GM21423 (cell line): ENCODE measurements at regions not wholly inside any gene's neighbourhood (a gene's known extent, or its start where the extent isn't known, plus 50 kb on each side); places are given as distances from the start of the nearest gene placed in this dataset.

Source experiments
- ATAC-seq: cut with Tn5 transposase; IDR thresholded peaks from one replicate; pipeline ENCODE4 v1.9.1; 2021; ENCODE audit warnings: mild to moderate bottlenecking, moderate library complexity; ENCODE audit not compliant: unreplicated experiment

- ATAC-seq: no peak
These were observed 760.4 kb upstream of the TBX3 start for GRCh38 chr12:115444346-115444745.

DNA sequence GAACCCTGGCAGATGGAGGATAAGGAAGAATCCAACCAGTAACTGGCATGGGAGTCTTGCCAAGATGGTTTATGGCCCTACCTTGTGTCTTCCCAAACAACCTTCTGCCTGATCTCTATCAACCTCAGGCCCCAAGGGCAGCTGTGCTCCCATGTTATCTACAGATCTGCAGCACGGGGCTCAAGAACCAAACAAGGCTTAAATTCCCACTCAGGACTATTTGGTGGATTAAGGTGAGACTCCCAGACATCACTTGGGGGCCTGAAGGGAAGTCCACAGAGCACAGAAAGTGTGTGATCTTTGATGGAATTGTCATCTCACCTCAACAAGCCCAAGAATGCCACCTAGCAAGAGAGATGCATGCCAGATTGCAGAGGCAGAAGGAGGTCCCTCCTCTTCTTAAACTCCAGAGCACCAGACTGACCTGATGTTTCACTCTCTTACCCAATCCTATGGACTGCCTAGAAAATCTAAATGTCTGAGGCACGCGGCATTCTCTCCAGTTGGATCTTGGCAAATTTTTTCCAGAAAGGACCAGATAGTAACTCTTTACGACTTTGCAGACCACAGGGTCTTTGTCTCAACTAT, 759.5 kb upstream of the TBX3 start:
- no peak for ATAC-seq

DNA sequence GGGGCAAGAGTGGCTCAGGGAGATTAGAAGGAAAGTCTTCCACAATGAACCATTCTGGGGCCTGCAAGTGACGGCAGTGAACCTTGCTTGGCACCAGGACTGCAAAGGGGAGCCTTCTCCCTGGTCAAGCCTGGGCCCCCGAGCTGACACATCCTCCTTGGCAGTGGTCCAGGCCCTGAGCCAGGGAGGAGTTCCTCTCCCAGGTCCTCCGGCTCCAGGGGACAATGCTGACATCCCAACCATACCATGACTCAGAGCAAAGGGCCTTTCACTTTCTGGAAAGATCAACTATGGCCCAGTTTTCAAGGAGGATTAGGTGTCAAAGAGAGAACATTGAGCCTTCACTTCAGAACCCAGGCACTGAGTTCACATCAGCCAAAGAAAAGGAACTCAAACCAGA, 756.5 kb upstream of the TBX3 start:
- no peak for ATAC-seq

GRCh38 chr12:115439008-115439601, 755.1 kb upstream of the TBX3 start:
- ATAC-seq: no peak

GRCh38 chr12:115438314-115438713, 754.3 kb upstream of the TBX3 start:
- ATAC-seq: no peak

- ATAC-seq: no peak
These were observed 753.1 kb upstream of the TBX3 start for GRCh38 chr12:115437061-115437567.

GRCh38 chr12:115433014-115433634, 749.1 kb upstream of the TBX3 start:
- ATAC-seq: no peak

- no peak for ATAC-seq
These were observed 746.7 kb upstream of the TBX3 start for GRCh38 chr12:115430636-115431035.

- ATAC-seq: no peak
These were observed 742.8 kb upstream of the TBX3 start for GRCh38 chr12:115426732-115427131.

GRCh38 chr12:115424003-115424402, 740.0 kb upstream of the TBX3 start:
- ATAC-seq: no peak

GRCh38 chr12:115423546-115423987, 739.6 kb upstream of the TBX3 start:
- no peak for ATAC-seq

- ATAC-seq: no peak
These were observed 739.0 kb upstream of the TBX3 start for GRCh38 chr12:115422845-115423545.

DNA sequence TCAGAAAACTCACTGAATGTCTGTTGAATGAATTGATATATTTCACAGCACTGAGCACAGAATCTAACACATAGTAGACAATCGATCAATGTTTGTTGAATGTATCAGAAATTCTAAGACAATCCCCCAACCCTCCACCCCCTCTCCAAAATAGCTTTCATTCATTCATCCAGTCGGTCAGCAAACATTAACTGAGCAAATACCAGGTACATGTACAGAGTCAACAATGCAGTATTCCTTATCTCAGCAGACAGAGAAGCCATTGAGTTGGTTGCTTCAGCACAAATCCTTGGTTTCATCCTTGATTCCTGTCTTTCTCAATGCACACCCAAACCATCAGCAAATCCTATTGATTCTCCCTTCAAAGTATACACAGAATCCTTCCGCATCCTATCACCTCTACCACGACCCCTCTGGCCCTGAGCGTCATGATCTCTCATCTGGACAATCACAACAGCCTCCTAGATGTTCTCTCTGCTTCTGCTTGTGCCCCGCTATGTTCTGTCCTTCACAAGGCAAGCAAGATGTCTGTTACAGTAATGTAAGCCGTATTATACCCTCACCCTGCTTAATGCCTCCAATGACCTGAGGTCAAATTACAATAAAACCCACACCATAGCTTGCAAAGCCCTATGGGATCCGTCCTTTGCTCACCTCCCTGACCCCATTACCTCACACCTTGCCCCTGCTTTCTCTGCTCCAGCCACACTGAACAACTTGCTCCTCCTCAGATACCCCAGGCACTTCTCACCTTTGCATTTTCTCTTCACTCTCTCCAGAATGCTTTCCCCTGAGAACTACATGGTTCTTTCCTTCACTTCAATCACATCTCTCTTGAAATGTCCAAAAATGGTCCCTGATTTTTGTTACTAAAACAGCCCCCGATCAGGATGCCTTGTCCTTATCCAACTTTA, 738.1 kb upstream of the TBX3 start:
- ATAC-seq: no peak

GRCh38 chr12:115421350-115421749, 737.4 kb upstream of the TBX3 start:
- ATAC-seq: no peak

GRCh38 chr12:115419145-115419646, 735.2 kb upstream of the TBX3 start:
- ATAC-seq: no peak

DNA sequence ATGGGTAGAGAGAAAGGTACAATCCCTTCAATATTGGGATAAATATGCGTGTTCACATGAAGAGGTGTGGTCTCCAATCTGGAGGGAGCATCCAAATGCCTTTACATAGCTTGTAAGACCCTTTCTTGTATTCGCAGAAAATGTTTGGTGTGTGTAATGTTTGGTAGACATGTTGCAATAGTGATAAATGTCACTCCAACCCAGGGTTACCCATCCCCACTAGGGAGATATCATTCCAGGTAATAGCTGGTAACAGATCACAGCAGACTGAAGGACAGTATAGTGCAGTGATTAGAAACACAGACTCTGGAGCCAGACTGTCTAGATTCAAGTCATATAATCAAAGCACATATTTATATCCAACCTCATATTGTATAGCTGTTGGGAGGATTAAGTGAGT, 733.6 kb upstream of the TBX3 start:
- no peak for ATAC-seq

GRCh38 chr12:115416869-115417268, 732.9 kb upstream of the TBX3 start:
- ATAC-seq: no peak

GRCh38 chr12:115413626-115414025, 729.7 kb upstream of the TBX3 start:
- ATAC-seq: no peak

GRCh38 chr12:115412831-115413230, 728.9 kb upstream of the TBX3 start:
- no peak for ATAC-seq

DNA sequence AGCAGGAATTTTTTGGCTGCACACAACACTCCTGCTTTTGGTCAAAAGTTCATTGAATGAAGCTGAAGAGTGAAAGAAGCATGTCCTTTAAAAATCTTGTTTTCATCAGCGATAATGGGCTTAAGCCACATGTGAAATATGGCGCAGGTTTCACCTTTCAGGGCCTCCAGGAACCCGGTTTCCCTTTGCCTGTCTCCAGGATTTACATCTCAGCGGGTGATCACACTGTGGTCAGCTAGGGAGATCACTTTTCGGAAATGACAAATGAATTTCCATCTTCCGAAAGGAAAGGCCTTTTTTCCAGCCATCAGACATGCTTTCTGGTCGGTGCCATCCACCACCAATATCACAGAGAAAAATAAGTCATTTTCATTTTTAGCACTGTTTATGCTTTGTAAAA, 727.1 kb upstream of the TBX3 start:
- no peak for ATAC-seq

GRCh38 chr12:115408642-115409041, 724.7 kb upstream of the TBX3 start:
- no peak for ATAC-seq
